ENCODE measurements at regions not wholly inside any gene's neighbourhood (a gene's known extent, or its start where the extent isn't known, plus 50 kb on each side); places are given as distances from the start of the nearest gene placed in this dataset.

GRCh38 chr2:200081811-200082210, 126.4 kb downstream of the MAIP1 start:
- H4K91ac ChIP-seq (ENCODE audit: low read depth, low read length, poor library complexity) = no peak overlapping the region
- H3K36me3 ChIP-seq (replicated peaks in 1 of 2; ENCODE audit: control insufficient read depth in 2 of 2, insufficient read depth in 2 of 2, low read length in 2 of 2) = no peaks in the 10 kb centered on the region
- no CpG with 5 or more reads among the region's 2 CpGs for WGBS, 2 donors (ENCODE audit: extremely low coverage in 2 of 2, insufficient read length in 2 of 2, insufficient replicate concordance in 1 of 2)
- no peaks in the 10 kb centered on the region for H3K79me1 ChIP-seq (ENCODE audit: low read depth, low read length)
- no peak overlapping the region for H3K14ac ChIP-seq (ENCODE audit: low read length)
- H3K4me2 ChIP-seq (ENCODE audit: insufficient read depth, low read length, poor library complexity, severe bottlenecking) = no peak overlapping the region
- no peak overlapping the region for H3K18ac ChIP-seq (ENCODE audit: low read length)
- peaks cover 4 to 13% of the 10 kb centered on the region in 2 donors for H3K4me1 ChIP-seq (ENCODE audit: control insufficient read depth in 2 of 2, insufficient read depth in 1 of 2, low read depth in 1 of 2, low read length in 2 of 2)
- H4K8ac ChIP-seq (ENCODE audit: low read depth, low read length) = no peak overlapping the region
- H3K27ac ChIP-seq (replicated peaks; ENCODE audit: low read length) = peak overlapping the region; percentile 56
- no peaks in the 10 kb centered on the region for H3K27me3 ChIP-seq (ENCODE audit: control insufficient read depth in 3 of 3, insufficient read depth in 3 of 3, low read depth in 1 of 3, low read length in 3 of 3)
- H2AK5ac ChIP-seq (ENCODE audit: low read depth, low read length) = no peak overlapping the region
- H2BK120ac ChIP-seq (ENCODE audit: low read depth, low read length) = no peak overlapping the region
- no peak overlapping the region for H3K4ac ChIP-seq (ENCODE audit: low read length)
- no peak overlapping the region for H2BK5ac ChIP-seq (ENCODE audit: low read length)
- H2BK12ac ChIP-seq (ENCODE audit: low read length) = no peak overlapping the region
- no peak overlapping the region for H3K9ac ChIP-seq (ENCODE audit: low read depth, low read length, poor library complexity)
- H3K4me3 ChIP-seq (ENCODE audit: low read length in 2 of 2) = no peak overlapping the region
- H3K9me3 ChIP-seq (replicated peaks in 1 of 2; ENCODE audit: control insufficient read depth in 2 of 2, insufficient read depth in 1 of 2, low read depth in 1 of 2, low read length in 2 of 2) = no peaks in the 10 kb centered on the region
- no peak for DNase-seq (ENCODE audit: low spot score)
- H2BK15ac ChIP-seq (ENCODE audit: low read length) = no peak overlapping the region
- H2AFZ ChIP-seq (ENCODE audit: low read length) = peak overlapping the region; percentile 4
- no peak overlapping the region for H3K23ac ChIP-seq (ENCODE audit: low read depth, low read length, poor library complexity)

GRCh38 chr2:200084036-200084435, 128.7 kb downstream of the MAIP1 start:
- no peak overlapping the region for H4K91ac ChIP-seq (ENCODE audit: low read depth, low read length, poor library complexity)
- H2BK120ac ChIP-seq (ENCODE audit: low read depth, low read length) = no peak overlapping the region
- no peak for DNase-seq (ENCODE audit: low spot score)
- H2BK15ac ChIP-seq (ENCODE audit: low read length) = no peak overlapping the region
- H3K4me3 ChIP-seq (ENCODE audit: low read length in 2 of 2) = no peak overlapping the region
- H3K27ac ChIP-seq (replicated peaks; ENCODE audit: low read length) = no peak overlapping the region
- H3K4me2 ChIP-seq (ENCODE audit: insufficient read depth, low read length, poor library complexity, severe bottlenecking) = no peak overlapping the region
- no peaks in the 10 kb centered on the region for H3K9me3 ChIP-seq (replicated peaks in 1 of 2; ENCODE audit: control insufficient read depth in 2 of 2, insufficient read depth in 1 of 2, low read depth in 1 of 2, low read length in 2 of 2)
- no peak overlapping the region for H2BK12ac ChIP-seq (ENCODE audit: low read length)
- no peak overlapping the region for H3K9ac ChIP-seq (ENCODE audit: low read depth, low read length, poor library complexity)
- H3K18ac ChIP-seq (ENCODE audit: low read length) = no peak overlapping the region
- H3K27me3 ChIP-seq (ENCODE audit: control insufficient read depth in 3 of 3, insufficient read depth in 3 of 3, low read depth in 1 of 3, low read length in 3 of 3) = no peaks in the 10 kb centered on the region
- no peak overlapping the region for H3K23ac ChIP-seq (ENCODE audit: low read depth, low read length, poor library complexity)
- no peaks in the 10 kb centered on the region for H3K79me1 ChIP-seq (ENCODE audit: low read depth, low read length)
- H3K4me1 ChIP-seq (ENCODE audit: control insufficient read depth in 2 of 2, insufficient read depth in 1 of 2, low read depth in 1 of 2, low read length in 2 of 2) = peaks cover 8 to 11% of the 10 kb centered on the region in 2 donors
- no peaks in the 10 kb centered on the region for H3K36me3 ChIP-seq (replicated peaks in 1 of 2; ENCODE audit: control insufficient read depth in 2 of 2, insufficient read depth in 2 of 2, low read length in 2 of 2)
- H3K4ac ChIP-seq (ENCODE audit: low read length) = no peak overlapping the region
- H2AK5ac ChIP-seq (ENCODE audit: low read depth, low read length) = no peak overlapping the region
- H3K14ac ChIP-seq (ENCODE audit: low read length) = no peak overlapping the region
- H4K8ac ChIP-seq (ENCODE audit: low read depth, low read length) = no peak overlapping the region
- no peak overlapping the region for H2AFZ ChIP-seq (ENCODE audit: low read length)
- no peak overlapping the region for H2BK5ac ChIP-seq (ENCODE audit: low read length)

GRCh38 chr2:200086911-200087310, 131.5 kb downstream of the MAIP1 start:
- no peak for DNase-seq (ENCODE audit: low spot score)
- no peak overlapping the region for H2BK12ac ChIP-seq (ENCODE audit: low read length)
- WGBS, 2 donors (ENCODE audit: extremely low coverage in 2 of 2, insufficient read length in 2 of 2, insufficient replicate concordance in 1 of 2) = no CpG with 5 or more reads among the region's 9 CpGs
- H2AFZ ChIP-seq (ENCODE audit: low read length) = no peak overlapping the region
- no peak overlapping the region for H3K18ac ChIP-seq (ENCODE audit: low read length)
- no peak overlapping the region for H3K23ac ChIP-seq (ENCODE audit: low read depth, low read length, poor library complexity)
- H2BK120ac ChIP-seq (ENCODE audit: low read depth, low read length) = no peak overlapping the region
- H3K9ac ChIP-seq (ENCODE audit: low read depth, low read length, poor library complexity) = no peak overlapping the region
- H3K9me3 ChIP-seq (replicated peaks in 1 of 2; ENCODE audit: control insufficient read depth in 2 of 2, insufficient read depth in 1 of 2, low read depth in 1 of 2, low read length in 2 of 2) = no peaks in the 10 kb centered on the region
- no peaks in the 10 kb centered on the region for H3K36me3 ChIP-seq (replicated peaks in 1 of 2; ENCODE audit: control insufficient read depth in 2 of 2, insufficient read depth in 2 of 2, low read length in 2 of 2)
- no peak overlapping the region for H4K8ac ChIP-seq (ENCODE audit: low read depth, low read length)
- H3K4me1 ChIP-seq (ENCODE audit: control insufficient read depth in 2 of 2, insufficient read depth in 1 of 2, low read depth in 1 of 2, low read length in 2 of 2) = peaks cover 11 to 12% of the 10 kb centered on the region in 2 donors
- no peak overlapping the region for H4K91ac ChIP-seq (ENCODE audit: low read depth, low read length, poor library complexity)
- H3K4me3 ChIP-seq (ENCODE audit: low read length in 2 of 2) = no peak overlapping the region
- H2AK5ac ChIP-seq (ENCODE audit: low read depth, low read length) = no peak overlapping the region
- H3K4ac ChIP-seq (ENCODE audit: low read length) = no peak overlapping the region
- no peak overlapping the region for H2BK5ac ChIP-seq (ENCODE audit: low read length)
- no peak overlapping the region for H3K14ac ChIP-seq (ENCODE audit: low read length)
- no peaks in the 10 kb centered on the region for H3K79me1 ChIP-seq (ENCODE audit: low read depth, low read length)
- no peaks in the 10 kb centered on the region for H3K27me3 ChIP-seq (ENCODE audit: control insufficient read depth in 3 of 3, insufficient read depth in 3 of 3, low read depth in 1 of 3, low read length in 3 of 3)
- no peak overlapping the region for H3K4me2 ChIP-seq (ENCODE audit: insufficient read depth, low read length, poor library complexity, severe bottlenecking)
- H2BK15ac ChIP-seq (ENCODE audit: low read length) = no peak overlapping the region
- no peak overlapping the region for H3K27ac ChIP-seq (replicated peaks; ENCODE audit: low read length)

GRCh38 chr2:200087451-200087850, 132.1 kb downstream of the MAIP1 start:
- Histone ChIP-seq H3K14ac (ENCODE audit: low read length) (no peak overlapping the region), H3K4ac (ENCODE audit: low read length) (no peak overlapping the region), H2BK12ac (ENCODE audit: low read length) (no peak overlapping the region), H2BK15ac (ENCODE audit: low read length) (no peak overlapping the region), H3K79me1 (ENCODE audit: low read depth, low read length) (no peaks in the 10 kb centered on the region), H2AK5ac (ENCODE audit: low read depth, low read length) (no peak overlapping the region), H2BK120ac (ENCODE audit: low read depth, low read length) (no peak overlapping the region), H3K27me3 (ENCODE audit: control insufficient read depth in 3 of 3, insufficient read depth in 3 of 3, low read depth in 1 of 3, low read length in 3 of 3) (no peaks in the 10 kb centered on the region), H3K9me3 (replicated peaks in 1 of 2; ENCODE audit: control insufficient read depth in 2 of 2, insufficient read depth in 1 of 2, low read depth in 1 of 2, low read length in 2 of 2) (no peaks in the 10 kb centered on the region), H2BK5ac (ENCODE audit: low read length) (no peak overlapping the region), H3K36me3 (replicated peaks in 1 of 2; ENCODE audit: control insufficient read depth in 2 of 2, insufficient read depth in 2 of 2, low read length in 2 of 2) (no peaks in the 10 kb centered on the region), H4K8ac (ENCODE audit: low read depth, low read length) (no peak overlapping the region), H3K27ac (replicated peaks; ENCODE audit: low read length) (no peak overlapping the region), H3K4me3 (ENCODE audit: low read length in 2 of 2) (no peak overlapping the region), H3K18ac (ENCODE audit: low read length) (peak overlapping the region; percentile 21), H3K23ac (ENCODE audit: low read depth, low read length, poor library complexity) (no peak overlapping the region), H2AFZ (ENCODE audit: low read length) (no peak overlapping the region), H3K4me1 (ENCODE audit: control insufficient read depth in 2 of 2, insufficient read depth in 1 of 2, low read depth in 1 of 2, low read length in 2 of 2) (peaks cover 15 to 17% of the 10 kb centered on the region in 2 donors), H3K9ac (ENCODE audit: low read depth, low read length, poor library complexity) (no peak overlapping the region), H4K91ac (ENCODE audit: low read depth, low read length, poor library complexity) (no peak overlapping the region), H3K4me2 (ENCODE audit: insufficient read depth, low read length, poor library complexity, severe bottlenecking) (no peak overlapping the region)
- DNase-seq (ENCODE audit: low spot score) = no peak
- WGBS, 2 donors (ENCODE audit: extremely low coverage in 2 of 2, insufficient read length in 2 of 2, insufficient replicate concordance in 1 of 2) = no CpG with 5 or more reads among the region's 5 CpGs

All from neuronal stem cell (in vitro differentiated cells).